HFFc6 (cell line): ENCODE measurements at regions not wholly inside any gene's neighbourhood (a gene's known extent, or its start where the extent isn't known, plus 50 kb on each side); places are given as distances from the start of the nearest gene placed in this dataset.
"Not testable (repeated sequence)": the region's sequence is repeated elsewhere in the genome, so short reads cannot be mapped to it uniquely, and the experiment has no call there.

Experiments
- DNase-seq: peaks from one replicate; pipeline ENCODE4 v3.0.0-alpha.2; 2018
- H3K27ac Mint-ChIP-seq: 2 replicates; pipeline ENCODE4 v1.8.0; 2020; ENCODE audit warnings: mild to moderate bottlenecking, mixed read lengths
- H3K27me3 Mint-ChIP-seq: 2 replicates; pipeline ENCODE4 v1.8.0; 2021; ENCODE audit warnings: mild to moderate bottlenecking, moderate library complexity, mixed read lengths; ENCODE audit not compliant: insufficient read depth
- H3K36me3 Mint-ChIP-seq: 2 replicates; pipeline ENCODE4 v1.8.0; 2021; ENCODE audit warnings: low read depth, mixed read lengths
- H3K4me1 Mint-ChIP-seq: 2 replicates; pipeline ENCODE4 v1.8.0; 2020; ENCODE audit warnings: low read depth, mixed read lengths
- H3K4me3 Mint-ChIP-seq: 2 replicates; pipeline ENCODE4 v1.8.0; 2020; ENCODE audit warnings: mild to moderate bottlenecking, moderate library complexity, mixed read lengths
- H3K9me3 Mint-ChIP-seq: 2 replicates; pipeline ENCODE4 v1.8.0; 2020; ENCODE audit warnings: mild to moderate bottlenecking, mixed read lengths
- CTCF ChIP-seq: fragments of 200-600 bp; sonication (generic); IDR thresholded peaks from 2 replicates; pipeline ENCODE4 v1.5.0; 2021; ENCODE audit warnings: antibody characterized with exemption, mild to moderate bottlenecking

- DNase-seq, result no peak
- Mint-ChIP-seq H3K4me3 (no peak overlapping the region), H3K36me3 (no peaks in the 10 kb centered on the region), H3K27me3 (peaks cover 51% of the 10 kb centered on the region), H3K4me1 (no peaks in the 10 kb centered on the region), H3K9me3 (no peaks in the 10 kb centered on the region), H3K27ac (no peak overlapping the region)
- no peak for TF ChIP-seq CTCF
Observed at GRCh38 chr6:37752718-37753117, 55.0 kb upstream of the MDGA1 start.

GRCh38 chr6:37749367-37749766 is 51.7 kb upstream of the MDGA1 start:
- DNase-seq, H3K4me3 Mint-ChIP-seq, H3K27ac Mint-ChIP-seq, H3K4me1 Mint-ChIP-seq, H3K9me3 Mint-ChIP-seq, H3K36me3 Mint-ChIP-seq: not testable (repeated sequence)
- peaks cover 41% of the 10 kb centered on the region for H3K27me3 Mint-ChIP-seq

GRCh38 chr6:37748118-37748517 is 50.4 kb upstream of the MDGA1 start:
- Mint-ChIP-seq H3K4me3 (no peak overlapping the region), H3K9me3 (no peaks in the 10 kb centered on the region), H3K36me3 (no peaks in the 10 kb centered on the region), H3K27ac (no peak overlapping the region), H3K4me1 (no peaks in the 10 kb centered on the region), H3K27me3 (peaks cover 49% of the 10 kb centered on the region)
- TF ChIP-seq CTCF, result no peak
- DNase-seq, result no peak
